ENCODE measurements at regions not wholly inside any gene's neighbourhood (a gene's known extent, or its start where the extent isn't known, plus 50 kb on each side); places are given as distances from the start of the nearest gene placed in this dataset.

GRCh38 chr19:30313353-30313750 lies 58.8 kb upstream of the ZNF536 start:
- TF ChIP-seq CTCF (IDR thresholded peaks at IDR 0.05) (no peak), ZFX (IDR thresholded peaks at IDR 0.05; ENCODE audit: borderline replicate concordance) (no peak)
